GM23248 (cell line): ENCODE measurements at regions not wholly inside any gene's neighbourhood (a gene's known extent, or its start where the extent isn't known, plus 50 kb on each side); places are given as distances from the start of the nearest gene placed in this dataset.
A peak's percentile ranks its signal among the peaks of the same experiment; 100 is the strongest.

Experiments
- DNase-seq: peaks from one replicate; pipeline ENCODE4 v3.0.0-alpha.2; 2015
- H2AFZ ChIP-seq: fragments of 200-600 bp; sonication (generic); 2 replicates; pipeline ENCODE4 v1.6.1; 2016; ENCODE audit warnings: antibody characterized with exemption
- H3F3A ChIP-seq: fragments of 200-600 bp; sonication (generic); 2 replicates; pipeline ENCODE4 v1.6.1; 2016; ENCODE audit warnings: mild to moderate bottlenecking, antibody characterized with exemption, mixed run types; ENCODE audit not compliant: insufficient read depth
- H3K27ac ChIP-seq: fragments of 200-600 bp; sonication (generic); 2 replicates; pipeline ENCODE4 v1.5.1; 2016; ENCODE audit warnings: mild to moderate bottlenecking
- H3K27me3 ChIP-seq: fragments of 200-600 bp; sonication (generic); replicated peaks from 2 replicates; pipeline ENCODE4 v1.6.1; 2016; ENCODE audit warnings: mild to moderate bottlenecking; ENCODE audit not compliant: insufficient read depth
- H3K36me3 ChIP-seq: fragments of 200-600 bp; sonication (generic); 2 replicates; pipeline ENCODE4 v1.6.1; 2016; ENCODE audit warnings: low read depth, mild to moderate bottlenecking
- H3K4me1 ChIP-seq: fragments of 200-600 bp; sonication (generic); 2 replicates; pipeline ENCODE4 v1.6.1; 2016; ENCODE audit warnings: mild to moderate bottlenecking; ENCODE audit not compliant: insufficient read depth
- H3K4me2 ChIP-seq: fragments of 200-600 bp; sonication (generic); one replicate; pipeline ENCODE4 v1.6.1; 2016; ENCODE audit warnings: mild to moderate bottlenecking; ENCODE audit not compliant: unreplicated experiment
- H3K4me3 ChIP-seq: fragments of 200-600 bp; sonication (generic); 2 replicates; pipeline ENCODE4 v1.5.1; 2016; ENCODE audit warnings: mild to moderate bottlenecking
- H3K79me2 ChIP-seq: fragments of 200-600 bp; sonication (generic); 2 replicates; pipeline ENCODE4 v1.6.1; 2016; ENCODE audit warnings: mild to moderate bottlenecking; ENCODE audit not compliant: insufficient read depth
- H3K9ac ChIP-seq: fragments of 200-600 bp; sonication (generic); 2 replicates; pipeline ENCODE4 v1.6.1; 2016; ENCODE audit warnings: mild to moderate bottlenecking
- H3K9me2 ChIP-seq: fragments of 200-600 bp; sonication (generic); 2 replicates; pipeline ENCODE4 v1.6.1; 2016; ENCODE audit warnings: mixed run types, mild to moderate bottlenecking, moderate library complexity; ENCODE audit not compliant: insufficient read depth
- H3K9me3 ChIP-seq: fragments of 200-600 bp; sonication (generic); one replicate; pipeline ENCODE4 v1.6.1; 2017; ENCODE audit warnings: low read depth
- H4K20me1 ChIP-seq: fragments of 200-600 bp; sonication (generic); 2 replicates; pipeline ENCODE4 v1.6.0; 2016; ENCODE audit not compliant: insufficient read depth
- EZH2 ChIP-seq: fragments of 200-600 bp; sonication (generic); IDR thresholded peaks from 2 replicates; pipeline ENCODE4 v1.6.1; 2018; ENCODE audit warnings: antibody characterized with exemption, mild to moderate bottlenecking; ENCODE audit not compliant: insufficient read depth, poor library complexity, severe bottlenecking
- EZH2phosphoT487 ChIP-seq: fragments of 200-600 bp; sonication (generic); IDR thresholded peaks from 2 replicates; pipeline ENCODE4 v1.6.1; 2018; ENCODE audit warnings: antibody characterized with exemption, moderate library complexity, mild to moderate bottlenecking, low read depth; ENCODE audit not compliant: insufficient read depth
- WGBS, 2 experiments: methylation state at CpG; one replicate each; pipeline ENCODE4 v1.1.6; 2015 to 2017; ENCODE audit warnings: low lambda C conversion rate in 2 of 2, low coverage in 1 of 2; ENCODE audit errors: missing lambda C conversion rate in 2 of 2; 5-methylcytosine and 5-hydroxymethylcytosine counted together
- in situ Hi-C: fragments of 300-500 bp; cut with MboI; formaldehyde crosslinking; loops from 2 replicates; pipeline ENCODE4 v1.15.0; 2020

DNA sequence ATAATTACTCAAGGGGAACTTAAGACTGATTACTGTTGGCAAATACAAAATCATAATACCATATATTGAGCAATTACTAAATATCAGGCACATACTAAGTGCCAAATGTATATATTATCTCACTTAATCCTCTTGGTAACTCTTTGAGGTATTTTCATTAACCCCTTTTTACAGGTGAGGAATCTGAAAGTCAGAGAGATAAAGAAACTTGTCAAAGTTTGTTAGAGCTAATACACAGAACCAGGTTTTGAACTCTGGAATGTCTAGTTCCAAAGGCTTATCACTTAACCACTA is 80.3 kb downstream of the LLPH start:
- no peak for TF ChIP-seq EZH2phosphoT487
- TF ChIP-seq EZH2 = no peak
- Histone ChIP-seq H3K4me3 (no peak overlapping the region), H4K20me1 (no peaks in the 10 kb centered on the region), H3F3A (peaks cover 37% of the 10 kb centered on the region), H3K9ac (no peak overlapping the region), H3K4me1 (peaks cover 38% of the 10 kb centered on the region), H3K79me2 (no peaks in the 10 kb centered on the region), H2AFZ (no peak overlapping the region), H3K36me3 (no peaks in the 10 kb centered on the region), H3K27me3 (no peaks in the 10 kb centered on the region), H3K27ac (no peak overlapping the region), H3K9me2 (no peaks in the 10 kb centered on the region), H3K4me2 (no peak overlapping the region), H3K9me3 (no peaks in the 10 kb centered on the region)
- in situ Hi-C loops = no loop called here
- no peak for DNase-seq

GRCh38 chr12:66049538-66050282 is 80.8 kb downstream of the LLPH start:
- no peak for DNase-seq
- Histone ChIP-seq H3K36me3 (no peaks in the 10 kb centered on the region), H3K27ac (peak overlapping the region; percentile 84; the same call in 1 of the 2 replicates), H3K4me3 (no peak overlapping the region), H2AFZ (peak overlapping the region; percentile 39), H3K4me2 (no peak overlapping the region), H3K9ac (no peak overlapping the region), H3K27me3 (no peaks in the 10 kb centered on the region), H3K79me2 (no peaks in the 10 kb centered on the region), H3K4me1 (peaks cover 43% of the 10 kb centered on the region), H3K9me3 (no peaks in the 10 kb centered on the region), H3K9me2 (no peaks in the 10 kb centered on the region), H4K20me1 (no peaks in the 10 kb centered on the region), H3F3A (peaks cover 38% of the 10 kb centered on the region)
- no peak for TF ChIP-seq EZH2
- TF ChIP-seq EZH2phosphoT487 = no peak
- in situ Hi-C loops = no loop called here

- Histone ChIP-seq H4K20me1 (no peaks in the 10 kb centered on the region), H3K36me3 (no peaks in the 10 kb centered on the region), H3K4me3 (no peak overlapping the region), H3K9me2 (no peaks in the 10 kb centered on the region), H3F3A (peaks cover 38% of the 10 kb centered on the region), H3K9ac (no peak overlapping the region), H3K79me2 (no peaks in the 10 kb centered on the region), H3K27ac (peak overlapping the region; percentile 84; the same call in 1 of the 2 replicates), H3K27me3 (no peaks in the 10 kb centered on the region), H3K4me2 (peak overlapping the region; percentile 38), H3K4me1 (peaks cover 50% of the 10 kb centered on the region), H3K9me3 (no peaks in the 10 kb centered on the region), H2AFZ (peak overlapping the region; percentile 39)
- DNase-seq = peak; percentile 56
- WGBS, 2 experiments = 60 to 62% methylated on average over 9 of the region's 9 CpGs
- in situ Hi-C loops = no loop called here
- TF ChIP-seq EZH2phosphoT487 (no peak), EZH2 (no peak)
Observed at GRCh38 chr12:66048835-66049537, 81.6 kb downstream of the LLPH start.

GRCh38 chr12:66048218-66048834 is 82.2 kb downstream of the LLPH start:
- DNase-seq = no peak
- Histone ChIP-seq H3K9me2 (no peaks in the 10 kb centered on the region), H3K4me3 (no peak overlapping the region), H3K27ac (peak overlapping the region; percentile 84), H3K9ac (no peak overlapping the region; the same call in 1 of the 2 replicates), H3K9me3 (no peaks in the 10 kb centered on the region), H3K27me3 (no peaks in the 10 kb centered on the region), H3K36me3 (no peaks in the 10 kb centered on the region), H3K79me2 (no peaks in the 10 kb centered on the region), H2AFZ (peak overlapping the region; percentile 39), H3K4me1 (peaks cover 50% of the 10 kb centered on the region), H4K20me1 (no peaks in the 10 kb centered on the region), H3K4me2 (no peak overlapping the region), H3F3A (peaks cover 38% of the 10 kb centered on the region)
- in situ Hi-C loops = no loop called here
- WGBS, 2 experiments = 81 to 84% methylated on average over 8 of the region's 8 CpGs
- TF ChIP-seq EZH2phosphoT487 (no peak), EZH2 (no peak)
